HG03565 (cell line): ENCODE measurements at regions not wholly inside any gene's neighbourhood (a gene's known extent, or its start where the extent isn't known, plus 50 kb on each side); places are given as distances from the start of the nearest gene placed in this dataset.
A peak's percentile ranks its signal among the peaks of the same experiment; 100 is the strongest.

ENCODE experiments used
- ATAC-seq: cut with Tn5 transposase; IDR thresholded peaks from one replicate; pipeline ENCODE4 v1.9.1; 2021; ENCODE audit warnings: mild to moderate bottlenecking, moderate library complexity; ENCODE audit not compliant: unreplicated experiment

DNA sequence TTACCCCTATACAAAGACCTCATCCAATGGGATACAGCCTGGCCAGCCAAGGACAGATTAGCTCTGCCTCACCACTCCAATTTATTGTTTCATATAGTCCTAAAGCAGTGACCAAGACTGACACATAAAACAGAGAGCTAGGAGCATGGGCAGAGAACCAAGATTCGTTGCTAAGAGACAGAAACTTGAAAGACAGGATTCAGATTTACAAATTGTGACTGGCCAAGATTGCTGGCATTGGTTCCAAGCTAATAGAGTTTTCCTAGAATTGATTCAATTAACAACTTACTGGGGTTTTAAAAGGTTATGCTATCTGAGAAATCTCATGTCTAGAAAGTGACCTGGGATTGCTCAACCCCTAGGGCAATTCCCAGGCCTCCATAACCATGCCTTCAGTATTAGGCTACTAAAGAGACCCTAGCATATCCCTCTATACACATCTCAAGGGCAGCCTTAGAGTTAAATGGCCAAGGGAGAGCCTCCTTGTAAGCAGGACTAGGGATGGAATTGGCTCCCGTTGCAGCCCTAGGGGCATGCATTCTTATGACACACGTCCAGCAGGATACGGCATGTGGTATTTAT, 75.6 kb downstream of the ICOS start:
- no peak for ATAC-seq

DNA sequence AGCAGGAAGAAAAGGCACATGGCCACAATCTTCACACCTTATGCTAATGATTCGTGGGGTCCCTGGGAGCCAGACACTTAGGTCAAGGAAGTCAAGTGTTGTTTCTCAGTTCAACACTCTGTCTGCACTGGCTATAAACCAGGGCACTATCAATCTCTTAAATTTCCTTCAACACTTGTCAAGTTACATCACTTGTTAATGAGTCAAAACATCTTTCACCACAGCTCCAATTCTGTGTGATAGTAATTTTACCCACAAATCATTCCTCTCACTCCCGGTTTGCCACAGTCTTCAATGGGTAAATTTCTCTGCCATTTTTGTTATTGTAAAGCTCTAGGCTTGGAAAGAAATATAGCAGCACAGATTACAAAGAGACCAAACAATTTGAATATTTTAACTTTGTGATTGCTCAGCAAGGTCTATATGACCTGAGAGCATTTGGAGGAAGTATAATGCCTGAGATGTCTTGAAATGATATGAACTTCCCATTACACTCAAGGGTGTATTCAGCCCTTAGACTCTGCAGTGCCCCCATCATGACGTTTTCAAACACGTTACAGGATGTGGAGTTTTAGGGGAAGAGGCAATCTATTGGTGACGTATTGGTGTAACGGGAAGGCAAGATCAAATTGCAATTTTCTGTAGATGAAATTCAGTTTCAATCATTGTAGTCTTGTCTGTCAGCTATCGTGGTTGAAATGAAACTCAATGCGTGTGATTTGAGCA, 78.7 kb downstream of the ICOS start:
- ATAC-seq, result no peak

DNA sequence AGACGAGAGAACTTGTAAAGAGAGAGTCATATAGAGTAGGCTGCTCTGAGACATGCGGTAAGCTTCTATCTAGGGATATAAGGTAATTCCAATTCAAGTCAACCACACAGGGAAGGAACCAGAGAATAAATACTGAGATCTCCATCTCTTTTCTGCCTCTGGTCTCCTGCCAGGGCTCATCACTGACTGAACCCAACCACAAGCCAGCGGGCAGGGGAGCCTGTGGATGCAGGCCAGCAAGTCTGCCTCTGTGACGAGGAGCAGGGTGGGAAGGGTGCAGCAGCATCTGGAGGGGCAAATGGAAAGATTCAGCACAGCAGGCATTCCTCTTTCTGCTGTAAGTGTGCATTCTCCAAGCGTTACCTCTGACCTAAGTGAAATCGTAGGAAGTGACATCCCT, 82.2 kb downstream of the ICOS start:
- no peak for ATAC-seq

DNA sequence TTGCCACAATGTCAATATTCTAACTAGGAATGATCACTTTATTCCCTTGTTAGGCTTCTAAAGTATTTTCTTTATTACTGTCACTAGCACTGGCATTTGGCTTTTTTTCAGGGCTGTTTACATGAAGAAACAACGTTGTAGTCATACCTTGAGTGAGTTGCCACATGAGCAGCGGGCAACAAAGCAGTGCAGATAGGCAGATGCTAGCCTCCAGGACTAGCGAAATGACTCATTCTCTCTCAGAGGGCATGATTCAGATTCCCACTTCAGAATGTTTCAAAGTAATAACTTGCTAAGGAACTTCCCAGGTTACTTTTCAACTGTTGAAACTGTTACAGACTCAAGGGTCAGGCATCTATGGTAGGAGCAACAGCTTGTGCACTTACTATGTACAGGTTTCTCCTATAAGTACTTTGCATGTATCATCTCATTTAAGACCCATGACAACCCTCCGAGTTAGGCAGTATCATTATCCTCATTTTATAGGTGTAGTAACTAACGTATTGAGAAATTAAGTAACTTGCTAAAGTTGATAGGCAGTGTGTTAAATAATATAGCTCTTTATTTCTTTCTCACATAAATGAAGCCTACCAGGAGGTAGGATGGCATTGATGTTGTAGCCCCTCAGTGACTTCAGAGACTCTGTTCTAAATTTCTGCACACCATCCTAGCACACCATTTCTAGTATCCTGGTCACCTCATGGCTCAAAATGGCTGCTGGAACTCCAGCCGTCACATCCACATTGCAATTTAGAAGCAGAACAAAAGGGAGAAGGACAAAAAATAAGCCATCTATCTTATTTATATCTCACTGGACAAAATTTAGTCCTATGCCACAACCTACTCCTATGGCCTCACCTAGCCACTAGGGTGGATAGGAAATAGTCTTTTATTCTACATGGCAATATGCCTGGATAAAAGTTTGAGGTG, 83.3 kb downstream of the ICOS start:
- ATAC-seq, result peak; percentile 56

DNA sequence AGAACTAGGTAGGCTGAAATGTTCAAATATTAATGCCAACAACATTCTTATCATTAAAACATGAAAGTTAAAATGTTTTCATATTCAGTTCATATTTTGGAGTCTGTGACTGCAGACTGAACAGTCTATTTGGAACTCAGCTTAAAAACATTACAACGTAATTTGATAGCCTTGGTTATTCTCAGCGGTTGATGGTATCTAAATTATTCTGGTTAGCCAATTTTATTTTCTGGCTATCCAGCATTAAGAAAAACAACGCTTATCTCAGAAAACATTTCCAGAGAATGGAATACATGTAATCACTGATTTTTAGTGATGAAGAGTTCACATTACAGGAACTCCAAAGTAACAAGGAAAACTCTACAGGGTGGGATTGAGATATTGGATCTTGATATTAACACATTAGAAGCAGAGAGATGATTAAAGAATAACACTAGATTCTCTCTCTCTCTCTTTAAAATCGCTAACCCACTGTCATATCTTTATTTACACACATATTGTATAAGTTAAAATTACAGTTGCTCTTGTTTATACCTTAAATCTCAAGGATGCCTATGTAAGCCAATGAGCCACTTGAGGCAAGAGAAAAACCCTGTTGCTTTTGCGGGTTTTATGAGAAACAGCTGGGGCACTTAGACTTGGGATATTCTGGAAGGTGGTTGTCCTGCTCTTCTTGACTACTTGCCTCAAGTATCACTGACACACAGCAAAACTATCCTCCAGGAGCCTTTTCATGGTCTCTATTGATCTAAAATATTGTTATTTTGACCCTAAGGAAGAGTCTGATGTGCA, 84.9 kb downstream of the ICOS start:
- no peak for ATAC-seq

DNA sequence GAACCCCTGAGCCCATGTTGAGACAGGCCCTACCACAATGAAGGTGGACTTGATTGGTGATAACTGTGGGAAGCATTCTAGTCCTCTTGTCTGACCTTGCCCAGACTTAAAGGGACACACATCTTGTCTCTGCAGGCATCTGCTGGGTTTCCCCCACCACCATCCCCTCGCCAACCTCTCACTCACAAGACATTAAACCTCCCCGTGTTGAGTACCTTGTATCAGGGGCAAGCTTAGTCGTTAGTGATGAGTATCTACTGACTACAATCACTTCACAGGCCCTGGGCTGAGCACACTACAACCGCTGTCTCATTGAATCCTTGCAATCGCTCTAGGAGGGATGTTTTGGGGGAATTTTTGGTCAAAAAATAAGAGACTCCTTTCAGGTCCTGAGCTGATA, 86.0 kb downstream of the ICOS start:
- no peak for ATAC-seq

- no peak for ATAC-seq
Measured at GRCh38 chr2:204023088-204023487, 86.5 kb downstream of the ICOS start.

GRCh38 chr2:204024503-204024902, 87.9 kb downstream of the ICOS start:
- no peak for ATAC-seq

GRCh38 chr2:204024906-204025475, 88.4 kb downstream of the ICOS start:
- ATAC-seq, result no peak

DNA sequence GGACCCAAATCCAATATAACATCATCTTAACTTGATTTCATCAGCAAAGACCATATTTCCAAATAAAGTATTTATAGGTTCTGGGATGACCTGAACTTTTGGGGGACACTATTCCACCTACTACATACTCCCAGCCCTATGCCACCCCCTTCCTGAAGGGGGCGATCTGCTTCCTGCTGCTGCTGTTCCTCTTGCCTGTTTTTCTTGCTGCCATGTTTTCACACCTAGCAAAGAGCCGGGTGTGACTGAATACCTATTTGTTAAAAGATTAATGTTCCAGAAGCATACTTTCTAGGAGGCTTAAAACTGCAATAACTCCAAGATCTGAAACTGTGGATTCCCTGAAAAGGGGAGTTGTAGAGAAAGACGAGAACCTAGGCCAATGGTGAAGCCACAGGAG, 89.7 kb downstream of the ICOS start:
- ATAC-seq, result no peak

GRCh38 chr2:204027091-204027490, 90.5 kb downstream of the ICOS start:
- peak; percentile 86 for ATAC-seq

- ATAC-seq, result no peak
Measured at GRCh38 chr2:204030322-204030721, 93.8 kb downstream of the ICOS start.

DNA sequence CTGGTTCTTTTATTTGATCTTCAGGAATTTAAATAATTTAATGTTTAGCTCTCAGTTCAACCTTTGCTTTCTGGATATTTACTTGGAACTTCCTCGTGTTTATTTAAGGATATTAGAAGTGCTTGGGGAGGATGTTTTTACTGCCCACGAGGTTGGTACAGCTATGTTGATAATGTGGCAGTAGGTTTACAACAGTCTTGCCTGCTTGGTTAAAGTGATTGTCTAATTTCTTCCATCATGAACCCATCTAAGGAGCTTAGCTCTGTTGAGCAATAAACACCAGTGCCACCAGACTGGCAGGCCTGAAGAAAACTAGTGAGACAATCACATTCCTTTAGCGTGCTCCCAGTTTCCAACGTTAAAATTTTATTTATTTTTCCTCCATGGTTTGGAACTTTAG, 94.5 kb downstream of the ICOS start:
- ATAC-seq, result no peak

DNA sequence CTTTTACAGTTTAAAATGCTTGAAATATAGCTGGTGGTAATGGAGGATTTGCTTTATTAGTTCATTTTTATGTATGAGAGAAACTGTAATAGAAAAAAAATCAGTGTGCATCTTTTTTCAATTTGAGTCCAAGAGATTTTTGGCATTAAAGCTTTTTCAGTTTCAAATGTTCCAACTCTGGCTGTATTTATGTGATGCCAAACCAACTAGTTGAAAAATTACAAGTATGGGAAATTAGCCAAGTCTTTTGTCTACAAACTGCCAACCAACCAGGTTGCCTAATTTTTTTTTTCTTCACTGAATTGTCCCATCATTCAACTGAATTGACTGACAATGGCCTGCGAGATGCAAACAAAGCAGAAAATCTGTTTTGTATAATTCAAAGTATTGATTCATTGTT, 95.7 kb downstream of the ICOS start:
- no peak for ATAC-seq

- no peak for ATAC-seq
Measured at GRCh38 chr2:204033611-204034495, 97.3 kb downstream of the ICOS start.

DNA sequence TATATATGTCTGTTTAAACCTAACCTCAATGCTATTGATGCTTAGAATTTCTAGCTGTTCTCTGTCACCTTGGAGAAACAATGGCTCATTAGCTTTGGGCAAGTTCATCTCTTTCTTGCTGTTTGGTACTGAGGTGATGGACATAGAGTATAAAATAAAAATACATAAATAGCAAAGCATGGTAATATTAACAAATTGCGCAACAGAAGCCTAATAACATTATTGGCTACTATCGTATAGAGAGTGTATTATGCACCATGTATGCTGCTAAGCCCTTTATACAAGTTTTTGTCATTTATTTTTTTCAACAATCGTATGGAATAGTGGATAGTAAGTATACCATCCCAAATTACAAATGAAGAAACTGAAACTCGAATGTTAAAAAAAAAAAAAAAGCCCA, 100.1 kb downstream of the ICOS start:
- no peak for ATAC-seq

DNA sequence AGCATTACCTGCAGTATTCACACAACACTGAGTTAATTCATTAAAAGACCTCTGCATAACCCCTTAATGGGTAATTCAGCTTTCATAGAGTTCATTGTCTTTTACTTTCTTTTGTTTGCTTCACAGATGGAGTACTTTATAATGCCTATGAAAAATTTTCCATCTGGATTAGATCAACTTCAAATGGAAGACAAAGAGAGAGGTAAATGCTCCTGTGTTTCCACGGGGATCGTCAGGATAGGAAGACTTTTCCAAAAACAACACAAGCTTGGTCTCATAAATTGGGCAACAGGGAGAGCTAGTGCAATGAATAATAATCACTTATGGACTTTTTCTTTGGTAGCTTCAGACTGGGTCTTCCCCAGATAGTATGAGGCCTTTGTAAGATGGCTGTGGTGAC, 100.7 kb downstream of the ICOS start:
- ATAC-seq, result no peak

DNA sequence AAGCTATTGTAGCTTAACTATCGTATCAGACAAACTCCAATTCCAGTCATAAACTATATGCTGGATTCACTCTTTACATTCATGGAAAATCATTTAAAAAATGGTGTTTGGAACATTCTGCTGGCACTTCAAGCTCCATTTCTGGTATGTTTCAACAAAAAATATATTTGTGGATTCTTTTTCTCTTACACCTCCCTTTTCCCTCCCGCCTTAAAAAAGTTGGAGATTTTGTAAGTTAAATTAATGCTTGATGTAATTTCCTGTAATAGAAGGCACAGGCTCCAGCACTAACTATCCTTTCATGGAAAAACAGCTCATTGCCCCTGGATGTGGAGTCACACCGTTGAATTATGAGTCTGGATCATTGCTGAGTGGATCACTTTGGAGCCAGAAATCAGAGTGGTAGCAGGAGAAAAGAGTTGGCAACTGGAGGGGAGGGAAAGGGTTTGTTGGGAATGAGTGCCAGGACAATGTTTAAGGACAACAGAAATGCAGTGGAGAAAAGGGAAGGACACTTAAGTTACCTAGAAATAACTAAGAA, 102.8 kb downstream of the ICOS start:
- ATAC-seq, result no peak

DNA sequence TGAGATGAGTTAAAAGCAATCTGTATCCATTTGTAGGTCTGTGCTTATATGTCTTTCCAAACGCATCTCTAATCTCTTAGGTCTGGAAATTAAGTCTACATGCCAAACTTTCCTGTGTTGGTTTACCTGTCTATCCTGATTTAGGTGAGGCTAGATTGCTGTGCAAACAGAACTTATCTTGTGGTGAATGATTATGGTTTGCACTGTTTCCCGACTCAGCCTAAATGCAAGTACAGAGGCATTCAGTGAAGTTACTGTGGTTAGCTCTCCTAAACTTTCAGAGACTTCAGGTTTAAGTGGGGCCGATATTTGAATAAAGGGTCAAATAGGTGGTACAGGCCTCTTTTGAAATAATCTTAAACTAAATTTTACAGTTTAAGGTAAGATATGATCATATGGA, 103.5 kb downstream of the ICOS start:
- ATAC-seq, result no peak
